Heart left ventricle (tissue), 16 donors: ENCODE measurements at regions not wholly inside any gene's neighbourhood (a gene's known extent, or its start where the extent isn't known, plus 50 kb on each side); places are given as distances from the start of the nearest gene placed in this dataset.
A peak's percentile ranks its signal among the peaks of the same experiment; 100 is the strongest.

Experiments
- ATAC-seq, 4 donors: fragments of 200-7000 bp; cut with Tn5 transposase; one replicate each; pipeline ENCODE4 v1.9.1; 2020 to 2022; ENCODE audit warnings: moderate library complexity in 4 of 4, mild to moderate bottlenecking in 3 of 4, moderate number of reproducible peaks in 1 of 4
- DNase-seq, 5 donors: peaks; one replicate each; pipeline ENCODE4 v3.0.0-alpha.2; 2020
- H3K27ac ChIP-seq, 12 donors: fragments of 200-600 bp; sonication (generic) in 4 of 12; one replicate each; pipeline versions ENCODE4 v1.5.0 to v1.8.0; 2016 to 2022; ENCODE audit warnings: mild to moderate bottlenecking in 2 of 12
- H3K27me3 ChIP-seq, 9 donors: fragments of 200-600 bp; sonication (generic) in 2 of 9; one replicate each; pipeline versions ENCODE4 v1.5.1 to v1.8.0; 2016 to 2022; ENCODE audit warnings: mild to moderate bottlenecking in 3 of 9
- H3K36me3 ChIP-seq, 9 donors: fragments of 200-600 bp; sonication (generic) in 2 of 9; one replicate each; pipeline versions ENCODE4 v1.5.0 to v1.8.0; 2018 to 2022; ENCODE audit warnings: mild to moderate bottlenecking in 2 of 9
- H3K4me1 ChIP-seq, 12 donors: fragments of 200-600 bp; sonication (generic) in 4 of 12; one replicate each; pipeline versions ENCODE4 v1.5.0 to v1.8.0; 2016 to 2022; ENCODE audit warnings: mild to moderate bottlenecking in 3 of 12
- H3K4me3 ChIP-seq, 12 donors: fragments of 200-600 bp; sonication (generic) in 4 of 12; one replicate each; pipeline versions ENCODE4 v1.5.0 to v1.8.0; 2017 to 2022; ENCODE audit warnings: mild to moderate bottlenecking in 9 of 12, moderate library complexity in 4 of 12
- H3K9me3 ChIP-seq, 12 donors: fragments of 200-600 bp; sonication (generic) in 4 of 12; one replicate each; pipeline versions ENCODE4 v1.5.0 to v1.8.0; 2016 to 2022; ENCODE audit warnings: mild to moderate bottlenecking in 1 of 12
- CTCF ChIP-seq, 12 donors: fragments of 200-600 bp; sonication (generic) in 4 of 12; IDR thresholded peaks; one replicate each; pipeline versions ENCODE4 v1.5.0 to v1.8.0; 2018 to 2022; ENCODE audit warnings: antibody characterized with exemption in 12 of 12, mild to moderate bottlenecking in 5 of 12
- POLR2A ChIP-seq, 2 donors: fragments of 450-650 bp; IDR thresholded peaks; one replicate each; pipeline ENCODE4 v1.6.1; 2017; ENCODE audit warnings: antibody characterized with exemption in 2 of 2, mild to moderate bottlenecking in 2 of 2, moderate library complexity in 2 of 2
- WGBS, 4 donors: extraction: QIAGEN DNeasy Blood & Tissue Kit in 2 of 4; methylation state at CpG; one replicate each; pipeline versions ENCODE4 v1.1.5 to v1.1.7; 2013 to 2018; 5-methylcytosine and 5-hydroxymethylcytosine counted together
- intact Hi-C, 10 donors: fragments of 100-400 bp; cut with DNase I; formaldehyde crosslinking; loops; one replicate each; pipeline versions ENCODE4 v1.11.1 to v1.14.2; 2022
- donor health status: ischemic (EF 13 %, LVEDD 7.1; RV severe dilation, severe dysfunction).
- donor health status: healthy with polysubstance abuse.
- donor health status: DM: no; HTN: yes; CAD: no.
- donor health status: DM: no; HTN: no; CAD: no.
- donor health status: ischemic (EF 25% LVEDD 6.9; RV normal size, moderate dysfunction).
- donor health status: ischemic (EF 25% LVEDD 5.7; RV mildly dilated, moderate dysfunction).
- donor health status: healthy.
- donor health status: DM: yes; HTN: yes; CAD: no.
- donor health status: ischemic (EF 35%, LVEDD 5.7; RV mildly dilated, moderate dysfunction).
- donor health status: nonischemic (EF 11% LVEDD 7.7; RV severe dilation, severe dysfunction).
- donor health status: DM: yes; HTN: yes; CAD: no.
- donor health status: PGD.
- donor health status: ischemic (EF 29% LVEDD 5.4; RV normal size, mild dysfunction).
- donor health status: nonischemic (EF 23%, LVEDD 6.1; RV moderate dilation, normal function).

GRCh38 chrX:40176351-40177116, 78.8 kb upstream of the BCOR start:
- Histone ChIP-seq H3K4me3 (peak overlapping the region; percentile 35 to 79 (median 60)), H3K27ac (peak overlapping the region; percentile 84 to 99 (median 94)), H3K27me3 (peaks cover 0 to 70% (median 0%) of the 10 kb centered on the region in 9 donors), H3K4me1 (peaks cover 0 to 34% (median 13%) of the 10 kb centered on the region in 12 donors), H3K9me3 (no peaks in the 10 kb centered on the region), H3K36me3 (no peaks in the 10 kb centered on the region)
- DNase-seq = peak; percentile 79 to 87 (median 82)
- no peak for TF ChIP-seq CTCF (IDR thresholded peaks at IDR 0.05)
- TF ChIP-seq POLR2A (IDR thresholded peaks at IDR 0.05) = peak in 1 of 2 donors; percentile 22
- peak; percentile 17 to 62 (median 51) for ATAC-seq
- 0 to 9% (median 3%) methylated on average over 48 to 85 of the region's 85 CpGs for WGBS, 4 donors
- intact Hi-C loops = loop anchor here in 8 of 10 donors (5.0 to 10.0 kb wide), 10 partner anchors 66 to 442 kb away; no protein-coding TSS in a partner anchor

GRCh38 chrX:40175511-40176350, 78.0 kb upstream of the BCOR start:
- TF ChIP-seq CTCF (IDR thresholded peaks at IDR 0.05) (no peak), POLR2A (IDR thresholded peaks at IDR 0.05) (peak in 1 of 2 donors; percentile 31)
- H3K36me3 ChIP-seq = no peaks in the 10 kb centered on the region
- H3K4me3 ChIP-seq = peak overlapping the region; percentile 35 to 79 (median 60)
- H3K9me3 ChIP-seq = no peaks in the 10 kb centered on the region
- DNase-seq (peak; percentile 78 to 88 (median 82)), ATAC-seq (peak; percentile 40 to 66 (median 62))
- intact Hi-C loops = loop anchor here in 8 of 10 donors (2.0 to 10.0 kb wide), 11 partner anchors 67 to 441 kb away; no protein-coding TSS in a partner anchor
- peaks cover 0 to 41% (median 20%) of the 10 kb centered on the region in 12 donors for H3K4me1 ChIP-seq
- H3K27ac ChIP-seq = peak overlapping the region; percentile 84 to 99 (median 94)
- 0 to 10% (median 4%) methylated on average over 25 to 74 of the region's 74 CpGs for WGBS, 4 donors
- peaks cover 0 to 78% (median 0%) of the 10 kb centered on the region in 9 donors for H3K27me3 ChIP-seq

- H3K4me3 ChIP-seq = peak overlapping the region; percentile 1 to 79 (median 60)
- ATAC-seq = peak; percentile 20 to 47 (median 32)
- intact Hi-C loops = loop anchor here in 8 of 10 donors (2.0 to 10.0 kb wide), 13 partner anchors 66 to 440 kb away; partner anchors contain the start of gene BCOR (in 1 of the 8)
- WGBS, 4 donors = 1 to 7% (median 2%) methylated on average over 53 of the region's 53 CpGs
- peaks cover 0 to 43% (median 22%) of the 10 kb centered on the region in 12 donors for H3K4me1 ChIP-seq
- H3K27ac ChIP-seq = peak overlapping the region; percentile 84 to 99 (median 94)
- H3K27me3 ChIP-seq = peaks cover 0 to 85% (median 0%) of the 10 kb centered on the region in 9 donors
- TF ChIP-seq POLR2A (IDR thresholded peaks at IDR 0.05) = no peak
- no peak for TF ChIP-seq CTCF (IDR thresholded peaks at IDR 0.05)
- no peaks in the 10 kb centered on the region for H3K9me3 ChIP-seq
- peak; percentile 46 to 75 (median 63) for DNase-seq
- no peaks in the 10 kb centered on the region for H3K36me3 ChIP-seq
Measured at GRCh38 chrX:40174854-40175510, 77.2 kb upstream of the BCOR start.
